Endothelial cell (in vitro differentiated cells): ENCODE measurements at regions not wholly inside any gene's neighbourhood (a gene's known extent, or its start where the extent isn't known, plus 50 kb on each side); places are given as distances from the start of the nearest gene placed in this dataset.

Experiments used
- DNase-seq: peaks from one replicate; pipeline ENCODE4 v3.0.0; 2021; ENCODE audit warnings: low spot score
- H3K27ac Mint-ChIP-seq: one replicate; pipeline ENCODE4 v1.8.0; 2021; ENCODE audit warnings: mixed read lengths, inconsistent platforms; ENCODE audit not compliant: unreplicated experiment
- H3K27me3 Mint-ChIP-seq: one replicate; pipeline ENCODE4 v1.8.0; 2021; ENCODE audit warnings: mild to moderate bottlenecking, moderate library complexity, mixed read lengths, inconsistent platforms; ENCODE audit not compliant: unreplicated experiment
- H3K36me3 Mint-ChIP-seq: one replicate; pipeline ENCODE4 v1.8.0; 2021; ENCODE audit warnings: mild to moderate bottlenecking, low read depth, mixed read lengths, inconsistent platforms; ENCODE audit not compliant: unreplicated experiment
- H3K4me1 Mint-ChIP-seq: one replicate; pipeline ENCODE4 v1.8.0; 2021; ENCODE audit warnings: mild to moderate bottlenecking, mixed read lengths, inconsistent platforms; ENCODE audit not compliant: unreplicated experiment
- H3K4me3 Mint-ChIP-seq: one replicate; pipeline ENCODE4 v1.8.0; 2021; ENCODE audit warnings: mild to moderate bottlenecking, mixed read lengths, inconsistent platforms; ENCODE audit not compliant: unreplicated experiment
- H3K9me3 Mint-ChIP-seq: one replicate; pipeline ENCODE4 v1.8.0; 2021; ENCODE audit warnings: mixed read lengths, inconsistent platforms; ENCODE audit not compliant: unreplicated experiment
- CTCF ChIP-seq: fragments of 200-600 bp; sonication (generic); IDR thresholded peaks from one replicate; pipeline ENCODE4 v1.5.0; 2021; ENCODE audit warnings: antibody characterized with exemption; ENCODE audit not compliant: unreplicated experiment

- Mint-ChIP-seq H3K36me3 (no peaks in the 10 kb centered on the region), H3K27me3 (no peaks in the 10 kb centered on the region), H3K4me3 (no peak overlapping the region), H3K4me1 (no peaks in the 10 kb centered on the region), H3K27ac (no peak overlapping the region), H3K9me3 (no peaks in the 10 kb centered on the region)
- no peak for DNase-seq
- TF ChIP-seq CTCF = no peak
Observed at GRCh38 chr17:71798701-71799100, 322.1 kb upstream of the SOX9 start.

- no peak for TF ChIP-seq CTCF
- Mint-ChIP-seq H3K27me3 (no peaks in the 10 kb centered on the region), H3K9me3 (no peaks in the 10 kb centered on the region), H3K27ac (no peak overlapping the region), H3K4me3 (no peak overlapping the region), H3K4me1 (no peaks in the 10 kb centered on the region), H3K36me3 (no peaks in the 10 kb centered on the region)
- DNase-seq = no peak
Observed at GRCh38 chr17:71799657-71800056, 321.2 kb upstream of the SOX9 start.

- H3K4me1 Mint-ChIP-seq = no peaks in the 10 kb centered on the region
- no peak overlapping the region for H3K4me3 Mint-ChIP-seq
- no peaks in the 10 kb centered on the region for H3K9me3 Mint-ChIP-seq
- no peak for DNase-seq
- no peaks in the 10 kb centered on the region for H3K36me3 Mint-ChIP-seq
- H3K27ac Mint-ChIP-seq = no peak overlapping the region
- H3K27me3 Mint-ChIP-seq = no peaks in the 10 kb centered on the region
- TF ChIP-seq CTCF = no peak
Observed at GRCh38 chr17:71801301-71801700, 319.5 kb upstream of the SOX9 start.

GRCh38 chr17:71802663-71803062 lies 318.2 kb upstream of the SOX9 start:
- H3K27me3 Mint-ChIP-seq = peaks cover 3% of the 10 kb centered on the region
- no peak overlapping the region for H3K27ac Mint-ChIP-seq
- H3K9me3 Mint-ChIP-seq = no peaks in the 10 kb centered on the region
- no peaks in the 10 kb centered on the region for H3K4me1 Mint-ChIP-seq
- H3K36me3 Mint-ChIP-seq = no peaks in the 10 kb centered on the region
- H3K4me3 Mint-ChIP-seq = no peak overlapping the region
- DNase-seq = no peak
- no peak for TF ChIP-seq CTCF

- H3K27me3 Mint-ChIP-seq = peaks cover 5% of the 10 kb centered on the region
- H3K4me1 Mint-ChIP-seq = no peaks in the 10 kb centered on the region
- DNase-seq = no peak
- no peak overlapping the region for H3K4me3 Mint-ChIP-seq
- no peaks in the 10 kb centered on the region for H3K36me3 Mint-ChIP-seq
- H3K9me3 Mint-ChIP-seq = no peaks in the 10 kb centered on the region
- no peak for TF ChIP-seq CTCF
- no peak overlapping the region for H3K27ac Mint-ChIP-seq
Observed at GRCh38 chr17:71803656-71804284, 317.1 kb upstream of the SOX9 start.
